NOMO-1 treated with DMSO at 0.1 percent for 48 hours (cell line): ENCODE measurements at regions not wholly inside any gene's neighbourhood (a gene's known extent, or its start where the extent isn't known, plus 50 kb on each side); places are given as distances from the start of the nearest gene placed in this dataset.

Experiments used
- DNase-seq: peaks from one replicate; lab custom pipeline; 2025; ENCODE audit not compliant: unreplicated experiment; lab: John Stamatoyannopoulos, UW

- peak; percentile 87 for DNase-seq
These were observed 76.0 kb downstream of the ATPSCKMT start for GRCh38 chr5:10173716-10174115.

GRCh38 chr5:10172247-10172646, 77.4 kb downstream of the ATPSCKMT start:
- DNase-seq: peak; percentile 26

- no peak for DNase-seq
These were observed 80.3 kb downstream of the ATPSCKMT start for GRCh38 chr5:10169359-10169758.

GRCh38 chr5:10168254-10168653, 81.4 kb downstream of the ATPSCKMT start:
- DNase-seq: no peak

GRCh38 chr5:10167806-10168205, 81.9 kb downstream of the ATPSCKMT start:
- no peak for DNase-seq

- no peak for DNase-seq
These were observed 83.3 kb downstream of the ATPSCKMT start for GRCh38 chr5:10166392-10166791.

- no peak for DNase-seq
These were observed 87.2 kb downstream of the ATPSCKMT start for GRCh38 chr5:10162468-10162867.

GRCh38 chr5:10161778-10162177, 87.9 kb downstream of the ATPSCKMT start:
- no peak for DNase-seq

GRCh38 chr5:10160241-10160640, 89.4 kb downstream of the ATPSCKMT start:
- no peak for DNase-seq

- no peak for DNase-seq
These were observed 90.8 kb downstream of the ATPSCKMT start for GRCh38 chr5:10158886-10159285.

GRCh38 chr5:10157085-10157669, 92.5 kb downstream of the ATPSCKMT start:
- no peak for DNase-seq

GRCh38 chr5:10155897-10156667, 93.6 kb downstream of the ATPSCKMT start:
- no peak for DNase-seq

- no peak for DNase-seq
These were observed 95.7 kb downstream of the ATPSCKMT start for GRCh38 chr5:10153808-10154537.

- no peak for DNase-seq
These were observed 96.3 kb downstream of the ATPSCKMT start for GRCh38 chr5:10153394-10153793.

GRCh38 chr5:10151656-10152055, 98.0 kb downstream of the ATPSCKMT start:
- no peak for DNase-seq

- no peak for DNase-seq
These were observed 99.8 kb downstream of the ATPSCKMT start for GRCh38 chr5:10149911-10150310.

- peak; percentile 60 for DNase-seq
These were observed 103.7 kb downstream of the ATPSCKMT start for GRCh38 chr5:10145923-10146401.

- no peak for DNase-seq
These were observed 105.6 kb downstream of the ATPSCKMT start for GRCh38 chr5:10144040-10144439.

- DNase-seq: no peak
These were observed 109.3 kb downstream of the ATPSCKMT start for GRCh38 chr5:10140195-10140973.

- DNase-seq: no peak
These were observed 111.2 kb downstream of the ATPSCKMT start for GRCh38 chr5:10138395-10139057.

- DNase-seq: no peak
These were observed 115.9 kb downstream of the ATPSCKMT start for GRCh38 chr5:10133830-10134229.
